ENCODE measurements at regions not wholly inside any gene's neighbourhood (a gene's known extent, or its start where the extent isn't known, plus 50 kb on each side); places are given as distances from the start of the nearest gene placed in this dataset.

- Histone ChIP-seq H3K79me2 (replicated peaks; ENCODE audit: insufficient read depth, low read length) (no peaks in the 10 kb centered on the region), H3F3A (ENCODE audit: insufficient read depth, low read length, poor library complexity, severe bottlenecking) (no peaks in the 10 kb centered on the region), H3K9me3 (ENCODE audit: low read length) (no peaks in the 10 kb centered on the region), H3K36me3 (ENCODE audit: insufficient read depth, low read length) (no peaks in the 10 kb centered on the region), H3K4me3 (ENCODE audit: low read length) (no peak overlapping the region), H3K27me3 (ENCODE audit: insufficient read depth, low read depth, low read length) (no peaks in the 10 kb centered on the region), H3K9me2 (ENCODE audit: insufficient read depth, low read length) (no peaks in the 10 kb centered on the region), H3K9ac (ENCODE audit: low read length) (no peak overlapping the region), H4K20me1 (ENCODE audit: insufficient read depth) (no peaks in the 10 kb centered on the region), H2AFZ (ENCODE audit: low read depth, low read length) (no peak overlapping the region), H3K27ac (ENCODE audit: low read length) (no peak overlapping the region), H3K4me2 (ENCODE audit: low read length) (no peak overlapping the region)
- TF ChIP-seq POLR2AphosphoS5 (IDR thresholded peaks at IDR 0.05): no peak
- no peak for TF ChIP-seq SMC3 (conservative IDR thresholded peaks at IDR 0.05; ENCODE audit: poor library complexity)
- TF ChIP-seq EP300 (conservative IDR thresholded peaks at IDR 0.05; ENCODE audit: poor library complexity, severe bottlenecking): no peak
- TF ChIP-seq EZH2 (IDR thresholded peaks at IDR 0.05; ENCODE audit: borderline replicate concordance, insufficient read depth, low read length, poor library complexity, severe bottlenecking): no peak
- no peak for TF ChIP-seq CTCF (IDR thresholded peaks at IDR 0.05; ENCODE audit: poor library complexity, severe bottlenecking)
- no peak for TF ChIP-seq MXI1 (conservative IDR thresholded peaks at IDR 0.05; ENCODE audit: poor library complexity, severe bottlenecking)
- no peak for TF ChIP-seq TAF1 (IDR thresholded peaks at IDR 0.05; ENCODE audit: low read depth)
- no peak for TF ChIP-seq RAD21 (conservative IDR thresholded peaks at IDR 0.05)
Measured at GRCh38 chr10:55404094-55404493, 603.1 kb upstream of the PCDH15 start.

DNA sequence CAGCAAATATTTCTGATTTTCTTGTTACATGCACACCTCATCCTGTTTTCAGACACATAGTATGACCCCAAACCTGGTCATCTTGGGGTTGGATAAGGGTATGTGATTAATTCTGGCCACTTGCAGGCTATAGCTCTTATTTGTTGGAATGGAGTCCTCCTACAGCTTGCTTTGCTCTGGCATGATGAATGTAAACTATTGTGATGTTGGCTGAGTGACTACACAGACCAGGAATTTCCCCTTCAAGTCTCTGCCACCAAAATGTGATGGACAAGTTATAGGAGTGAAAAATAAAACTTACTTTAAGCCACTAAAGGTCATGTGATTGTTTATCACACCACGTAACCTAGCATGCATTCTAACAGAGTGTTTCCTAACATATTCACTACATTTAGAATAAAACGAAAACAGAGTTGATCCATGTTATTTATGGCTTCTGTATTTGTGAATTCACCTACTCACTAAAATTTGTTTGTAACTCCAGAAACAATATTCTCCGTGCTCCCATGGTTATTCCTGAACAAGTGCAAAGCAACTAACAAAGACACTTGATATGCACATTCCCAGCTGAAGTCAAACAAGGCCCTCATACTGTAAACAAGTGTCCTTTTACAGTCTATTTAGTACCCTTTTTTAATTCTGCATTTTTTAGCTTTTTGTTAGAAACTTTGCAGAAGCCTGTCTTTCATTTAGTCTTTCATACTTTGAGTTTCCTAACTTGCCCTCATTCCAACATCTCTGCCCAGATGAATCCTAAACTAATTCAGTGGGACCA lies 599.2 kb upstream of the PCDH15 start:
- H3F3A ChIP-seq (ENCODE audit: insufficient read depth, low read length, poor library complexity, severe bottlenecking): no peaks in the 10 kb centered on the region
- no peak overlapping the region for H3K9ac ChIP-seq (ENCODE audit: low read length)
- no peaks in the 10 kb centered on the region for H3K36me3 ChIP-seq (ENCODE audit: insufficient read depth, low read length)
- H3K79me2 ChIP-seq (replicated peaks; ENCODE audit: insufficient read depth, low read length): no peaks in the 10 kb centered on the region
- no peaks in the 10 kb centered on the region for H3K27me3 ChIP-seq (ENCODE audit: insufficient read depth, low read depth, low read length)
- no peak overlapping the region for H3K27ac ChIP-seq (ENCODE audit: low read length)
- no peak overlapping the region for H3K4me2 ChIP-seq (ENCODE audit: low read length)
- TF ChIP-seq MXI1 (conservative IDR thresholded peaks at IDR 0.05; ENCODE audit: poor library complexity, severe bottlenecking) (no peak), RAD21 (conservative IDR thresholded peaks at IDR 0.05) (no peak), CTCF (IDR thresholded peaks at IDR 0.05; ENCODE audit: poor library complexity, severe bottlenecking) (no peak), EP300 (conservative IDR thresholded peaks at IDR 0.05; ENCODE audit: poor library complexity, severe bottlenecking) (no peak), EZH2 (IDR thresholded peaks at IDR 0.05; ENCODE audit: borderline replicate concordance, insufficient read depth, low read length, poor library complexity, severe bottlenecking) (no peak), TAF1 (IDR thresholded peaks at IDR 0.05; ENCODE audit: low read depth) (no peak), SMC3 (conservative IDR thresholded peaks at IDR 0.05; ENCODE audit: poor library complexity) (no peak), POLR2AphosphoS5 (IDR thresholded peaks at IDR 0.05) (no peak)
- TF ChIP-seq, protein P1, sequence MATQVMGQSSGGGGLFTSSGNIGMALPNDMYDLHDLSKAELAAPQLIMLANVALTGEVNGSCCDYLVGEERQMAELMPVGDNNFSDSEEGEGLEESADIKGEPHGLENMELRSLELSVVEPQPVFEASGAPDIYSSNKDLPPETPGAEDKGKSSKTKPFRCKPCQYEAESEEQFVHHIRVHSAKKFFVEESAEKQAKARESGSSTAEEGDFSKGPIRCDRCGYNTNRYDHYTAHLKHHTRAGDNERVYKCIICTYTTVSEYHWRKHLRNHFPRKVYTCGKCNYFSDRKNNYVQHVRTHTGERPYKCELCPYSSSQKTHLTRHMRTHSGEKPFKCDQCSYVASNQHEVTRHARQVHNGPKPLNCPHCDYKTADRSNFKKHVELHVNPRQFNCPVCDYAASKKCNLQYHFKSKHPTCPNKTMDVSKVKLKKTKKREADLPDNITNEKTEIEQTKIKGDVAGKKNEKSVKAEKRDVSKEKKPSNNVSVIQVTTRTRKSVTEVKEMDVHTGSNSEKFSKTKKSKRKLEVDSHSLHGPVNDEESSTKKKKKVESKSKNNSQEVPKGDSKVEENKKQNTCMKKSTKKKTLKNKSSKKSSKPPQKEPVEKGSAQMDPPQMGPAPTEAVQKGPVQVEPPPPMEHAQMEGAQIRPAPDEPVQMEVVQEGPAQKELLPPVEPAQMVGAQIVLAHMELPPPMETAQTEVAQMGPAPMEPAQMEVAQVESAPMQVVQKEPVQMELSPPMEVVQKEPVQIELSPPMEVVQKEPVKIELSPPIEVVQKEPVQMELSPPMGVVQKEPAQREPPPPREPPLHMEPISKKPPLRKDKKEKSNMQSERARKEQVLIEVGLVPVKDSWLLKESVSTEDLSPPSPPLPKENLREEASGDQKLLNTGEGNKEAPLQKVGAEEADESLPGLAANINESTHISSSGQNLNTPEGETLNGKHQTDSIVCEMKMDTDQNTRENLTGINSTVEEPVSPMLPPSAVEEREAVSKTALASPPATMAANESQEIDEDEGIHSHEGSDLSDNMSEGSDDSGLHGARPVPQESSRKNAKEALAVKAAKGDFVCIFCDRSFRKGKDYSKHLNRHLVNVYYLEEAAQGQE (IDR thresholded peaks at IDR 0.05; ENCODE audit: borderline replicate concordance): no peak
- no peaks in the 10 kb centered on the region for H3K9me3 ChIP-seq (ENCODE audit: low read length)
- H4K20me1 ChIP-seq (ENCODE audit: insufficient read depth): no peaks in the 10 kb centered on the region
- H3K9me2 ChIP-seq (ENCODE audit: insufficient read depth, low read length): no peaks in the 10 kb centered on the region
- H3K4me3 ChIP-seq (ENCODE audit: low read length): no peak overlapping the region
- H2AFZ ChIP-seq (ENCODE audit: low read depth, low read length): no peak overlapping the region

Data from neural cell (in vitro differentiated cells).